Muscle of arm (tissue), 1 donor: ENCODE measurements at regions not wholly inside any gene's neighbourhood (a gene's known extent, or its start where the extent isn't known, plus 50 kb on each side); places are given as distances from the start of the nearest gene placed in this dataset.
"Not testable (repeated sequence)": the region's sequence is repeated elsewhere in the genome, so short reads cannot be mapped to it uniquely, and the experiment has no call there.

Experiments
- DNase-seq: peaks from one replicate; pipeline ENCODE4 v3.0.0-alpha.2; 2013

DNA sequence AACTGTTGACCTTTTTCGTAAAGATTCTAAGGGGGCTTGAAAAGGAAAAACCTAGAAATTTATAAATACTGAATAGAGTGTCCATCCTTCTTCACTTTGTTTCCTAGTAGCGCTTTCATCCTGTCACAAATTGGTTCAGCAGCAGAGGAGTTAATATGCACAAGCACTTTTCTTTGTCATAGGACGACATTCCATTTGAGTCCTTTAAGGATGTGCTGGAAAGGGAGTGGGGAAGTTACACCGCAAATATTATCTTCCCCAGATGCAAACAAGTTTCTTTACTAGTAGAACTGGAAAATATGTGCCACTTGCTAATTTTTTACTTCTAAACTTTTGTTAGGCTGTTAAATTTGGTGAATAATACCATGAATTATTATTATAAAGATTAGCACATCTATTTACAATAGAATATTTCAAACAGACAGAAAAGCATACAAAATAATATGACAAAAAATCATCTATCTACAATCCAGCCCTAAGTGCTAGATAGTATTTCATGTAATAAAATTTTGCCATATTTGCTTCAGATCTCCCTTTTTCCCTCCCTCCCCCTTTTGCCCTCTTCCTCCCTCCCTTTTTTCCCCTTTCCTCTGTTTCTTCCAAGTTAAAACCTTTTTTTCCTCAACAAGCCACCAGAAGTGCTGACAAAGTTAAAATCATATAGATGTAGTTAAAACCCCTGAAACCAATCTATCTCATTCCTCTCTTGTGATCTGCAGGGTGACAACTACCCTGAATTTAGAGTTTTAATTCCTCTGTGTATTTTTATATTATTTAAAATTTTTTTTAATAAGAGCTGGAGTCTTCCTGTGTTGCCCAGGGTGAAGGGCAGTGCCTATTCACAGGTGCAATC lies 50.5 kb upstream of the MAP4K3 start:
- DNase-seq, result no peak

DNA sequence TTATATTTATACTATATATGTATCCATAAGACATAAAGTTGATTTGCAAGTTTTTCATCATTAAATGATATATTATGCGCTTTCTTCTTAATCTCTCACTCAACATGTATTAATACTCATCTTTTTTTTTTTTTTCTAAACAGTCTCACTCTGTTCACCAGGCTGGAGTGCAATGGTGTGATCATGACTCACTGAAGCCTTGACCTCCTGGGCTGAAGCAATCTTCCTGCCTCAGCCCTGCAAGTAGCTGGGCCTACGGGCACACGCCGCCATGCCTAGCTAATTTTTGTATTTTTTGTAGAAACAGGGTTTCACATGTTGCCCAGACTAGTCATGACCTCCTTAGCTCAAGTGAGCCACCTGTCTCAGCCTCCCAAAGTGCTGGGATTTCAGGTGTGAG lies 51.4 kb upstream of the MAP4K3 start:
- DNase-seq, result no peak

DNA sequence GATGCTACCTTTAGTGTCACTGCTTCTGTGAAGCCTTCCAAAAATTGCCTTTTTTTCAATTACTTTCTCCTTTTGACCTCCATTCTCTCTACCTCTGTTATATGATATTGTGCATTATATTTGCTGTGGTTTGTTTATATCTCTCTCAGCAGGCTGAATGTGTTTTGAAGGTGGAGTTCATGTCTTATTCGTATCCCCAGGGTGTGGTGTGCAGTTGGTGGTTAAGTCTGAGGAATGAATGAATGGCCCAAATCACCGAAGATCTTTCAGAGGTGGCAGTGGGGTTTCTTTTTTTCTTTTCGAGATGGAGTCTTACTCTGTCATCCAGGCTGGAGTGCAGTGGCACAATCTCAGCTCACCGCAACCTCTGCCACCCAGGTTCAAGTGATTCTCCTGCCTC lies 53.5 kb upstream of the MAP4K3 start:
- DNase-seq, result no peak

DNA sequence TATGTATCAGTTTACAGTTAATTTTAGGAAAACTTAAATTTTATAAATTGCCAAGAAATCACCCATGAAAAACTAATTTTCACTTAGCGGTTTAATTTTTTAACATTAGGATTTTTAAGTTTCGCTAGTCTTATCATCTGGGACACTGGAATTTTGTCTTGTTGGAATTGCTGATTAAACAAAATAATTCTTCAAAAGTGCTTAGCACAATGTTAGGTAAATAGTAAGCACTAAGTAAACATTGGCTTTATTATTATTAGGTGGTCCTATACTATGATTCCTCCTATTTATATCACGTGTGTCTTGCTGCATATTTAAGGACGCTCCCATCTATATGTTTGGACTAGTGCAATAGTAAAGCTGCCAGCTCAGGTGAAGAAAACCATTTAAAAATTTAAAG lies 54.6 kb upstream of the MAP4K3 start:
- no peak for DNase-seq

DNA sequence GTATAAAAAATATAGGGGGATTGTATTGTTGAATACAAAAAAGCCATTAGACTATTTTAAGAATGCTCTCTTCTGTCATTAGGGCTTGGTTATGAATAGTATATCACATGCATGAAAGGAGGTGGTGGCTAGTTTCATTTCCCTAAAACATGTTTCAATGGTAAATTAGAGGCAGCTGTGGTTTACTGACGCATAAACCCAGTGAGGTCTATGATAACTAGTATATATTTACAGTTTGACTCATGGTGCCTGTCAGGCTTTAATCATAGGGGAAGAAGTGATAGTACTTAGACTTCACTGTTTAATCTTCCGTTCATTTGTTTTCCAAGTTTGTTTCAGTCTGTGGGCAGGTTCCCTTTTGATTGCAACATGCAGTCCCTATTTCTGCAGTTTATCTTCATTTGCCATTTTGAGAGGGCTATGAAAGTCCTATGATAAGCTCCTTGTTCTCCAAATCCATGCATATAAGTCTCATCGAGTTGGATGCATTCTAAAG lies 55.1 kb upstream of the MAP4K3 start:
- no peak for DNase-seq

DNA sequence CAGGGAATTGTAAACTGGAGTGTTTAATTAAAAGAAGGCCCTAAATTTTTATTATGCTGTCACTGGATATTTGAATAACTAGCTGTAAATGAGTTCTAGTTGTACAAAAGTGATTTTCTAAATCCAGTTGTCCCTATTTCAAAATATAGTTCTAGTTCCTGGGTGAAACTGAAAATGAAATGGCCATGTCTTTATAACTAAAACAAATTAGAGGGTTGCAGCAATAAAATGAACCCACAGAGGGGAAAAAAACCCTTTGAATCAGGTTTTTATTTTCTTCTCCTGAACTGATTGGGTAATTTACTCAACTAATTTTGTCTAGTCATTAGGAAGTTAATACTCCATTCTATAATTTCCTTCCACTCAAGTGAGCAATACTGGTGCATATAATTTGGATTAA lies 55.6 kb upstream of the MAP4K3 start:
- no peak for DNase-seq

DNA sequence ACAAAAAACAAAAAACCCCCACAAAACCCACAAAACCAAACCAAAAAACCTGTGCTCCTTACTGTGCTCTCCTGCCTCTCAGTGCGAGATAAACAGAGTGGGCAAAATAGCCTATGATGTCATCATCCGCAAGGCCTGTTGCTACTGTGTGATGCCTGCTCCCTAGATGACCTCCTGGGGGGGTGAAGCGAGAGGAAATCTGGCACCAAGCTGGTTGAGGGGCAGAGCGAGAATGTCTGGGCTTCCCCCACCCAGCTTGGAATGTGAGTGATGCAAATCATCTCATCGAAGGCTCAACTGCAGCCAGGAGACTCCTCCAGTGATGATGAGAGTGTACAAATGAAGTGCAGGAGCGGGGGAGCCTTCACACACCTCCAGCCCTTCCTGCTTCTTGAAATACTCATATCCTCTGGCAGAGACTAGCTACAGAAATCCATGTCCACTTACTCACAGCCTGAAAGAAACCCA lies 57.7 kb upstream of the MAP4K3 start:
- DNase-seq, result no peak

DNA sequence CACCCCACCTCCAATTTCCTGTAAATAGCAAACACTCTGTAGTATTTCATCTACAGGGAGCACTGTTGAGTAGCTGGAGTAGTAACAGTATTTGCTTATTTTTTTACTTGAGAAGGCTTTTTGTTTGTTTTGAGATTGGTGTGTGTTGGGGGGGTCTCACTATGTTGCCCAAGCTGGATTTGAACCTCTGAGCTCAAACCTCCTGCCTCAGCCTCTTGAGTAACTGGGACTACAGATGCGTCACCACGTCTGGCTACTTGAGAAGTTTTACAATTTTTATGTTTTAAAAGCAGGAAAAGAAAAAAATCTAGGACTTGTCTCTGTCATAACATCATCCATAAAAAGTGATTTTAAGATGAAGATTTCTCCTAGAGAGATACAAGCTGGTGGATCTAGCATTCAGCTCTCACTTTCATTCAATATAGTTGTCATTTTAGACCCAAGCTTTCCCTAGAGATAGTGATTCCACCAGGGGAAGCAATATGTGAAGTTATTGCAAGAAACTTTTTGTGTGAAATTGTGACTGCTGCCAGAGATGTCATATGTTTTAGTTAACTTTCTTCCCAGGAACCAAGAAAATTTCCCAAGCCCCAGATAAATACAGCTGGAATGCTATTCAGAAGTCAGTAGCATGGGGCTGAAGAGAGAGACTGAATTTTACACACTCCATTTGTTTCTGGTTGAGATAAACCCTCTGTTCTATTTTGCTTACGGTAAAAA lies 60.2 kb upstream of the MAP4K3 start:
- no peak for DNase-seq

DNA sequence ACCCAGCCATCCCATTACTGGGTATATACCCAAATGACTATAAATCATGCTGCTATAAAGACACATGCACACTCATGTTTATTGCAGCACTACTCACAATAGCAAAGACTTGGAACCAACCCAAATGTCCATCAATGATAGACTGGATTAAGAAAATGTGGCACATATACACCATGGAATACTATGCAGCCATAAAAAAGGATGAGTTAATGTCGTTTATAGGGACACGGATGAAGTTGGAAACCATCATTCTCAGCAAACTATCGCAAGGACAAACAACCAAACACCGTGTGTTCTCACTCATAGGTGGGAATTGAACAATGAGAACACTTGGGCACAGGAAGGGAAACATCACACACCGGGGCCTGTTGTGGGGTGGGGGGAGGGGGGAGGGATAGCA lies 61.1 kb upstream of the MAP4K3 start:
- DNase-seq, result not testable (repeated sequence)

DNA sequence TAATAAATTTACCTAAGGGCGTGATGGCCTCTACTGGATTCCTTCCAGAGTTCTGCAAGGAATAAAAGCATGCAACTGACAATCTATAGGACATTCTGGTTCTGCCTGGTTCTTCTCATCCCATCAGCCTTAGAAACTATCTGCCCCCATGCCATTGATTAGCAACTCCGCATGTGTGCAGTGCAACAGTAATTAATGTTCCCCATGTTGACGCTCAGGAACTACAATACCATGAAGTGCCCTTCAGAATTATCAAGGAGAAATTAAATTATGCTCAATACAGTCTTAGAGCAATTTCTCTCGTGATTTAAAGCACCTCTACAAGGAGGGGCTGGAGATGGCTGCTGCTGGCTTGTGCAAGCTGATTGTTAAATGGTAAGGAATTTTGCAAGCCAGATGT lies 61.7 kb upstream of the MAP4K3 start:
- no peak for DNase-seq

DNA sequence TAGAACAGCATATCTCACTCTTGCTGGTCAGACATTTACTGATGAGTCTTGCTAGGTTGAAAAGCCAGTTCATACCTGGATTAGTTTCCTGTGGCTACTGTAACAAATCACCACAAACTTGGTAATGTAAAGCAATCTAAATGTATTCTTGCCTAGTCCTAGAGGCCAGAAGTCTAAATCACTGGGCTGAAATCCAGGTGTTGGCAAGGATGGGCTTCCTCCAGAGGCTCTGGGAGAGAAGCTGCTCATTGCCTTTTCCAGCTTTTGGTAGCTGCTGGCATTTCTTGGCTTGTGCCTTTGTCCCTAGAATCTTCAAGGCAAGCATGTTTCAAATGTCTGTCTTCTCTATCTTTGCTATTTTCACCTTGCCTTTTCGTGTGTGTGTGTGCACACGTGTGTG lies 62.3 kb upstream of the MAP4K3 start:
- DNase-seq, result no peak

DNA sequence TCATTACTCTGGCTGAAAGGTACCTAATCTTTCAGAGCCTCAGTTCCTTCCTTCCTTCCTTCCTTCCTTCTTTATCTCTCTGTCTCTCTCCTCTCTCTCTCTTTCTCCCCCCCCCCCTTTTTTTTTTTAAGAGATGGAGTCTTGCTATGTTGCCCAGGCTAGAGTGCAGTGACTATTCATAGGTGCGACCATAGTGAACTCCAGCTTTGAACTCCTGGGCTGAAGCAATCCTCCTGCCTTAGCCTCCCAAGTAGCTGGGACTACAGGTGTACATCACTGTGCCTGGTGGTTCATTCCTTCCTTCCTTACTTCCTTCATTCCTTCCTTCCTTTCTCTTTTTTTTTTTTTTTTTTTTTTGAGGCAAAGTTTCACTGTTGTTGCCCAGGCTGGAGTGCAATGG lies 64.3 kb upstream of the MAP4K3 start:
- DNase-seq, result no peak

DNA sequence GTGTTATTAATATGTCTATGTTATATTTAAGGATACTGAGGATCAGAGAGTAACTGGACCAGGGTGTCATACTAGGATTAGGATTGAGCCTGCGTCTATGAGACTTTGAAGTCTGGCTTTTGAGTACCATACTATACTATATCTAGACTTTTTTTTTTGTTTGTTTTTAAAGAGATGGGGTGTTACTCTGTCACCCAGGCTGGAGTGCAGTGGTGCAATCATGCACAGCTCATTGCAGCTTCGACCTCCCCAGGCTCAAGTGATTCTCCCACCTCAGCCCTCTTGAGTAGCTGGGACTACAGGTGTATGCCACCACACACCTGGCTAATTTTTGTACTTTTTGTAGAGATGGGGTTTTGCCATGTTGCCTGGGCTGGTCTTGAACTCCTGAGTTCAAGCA lies 66.2 kb upstream of the MAP4K3 start:
- DNase-seq, result no peak

DNA sequence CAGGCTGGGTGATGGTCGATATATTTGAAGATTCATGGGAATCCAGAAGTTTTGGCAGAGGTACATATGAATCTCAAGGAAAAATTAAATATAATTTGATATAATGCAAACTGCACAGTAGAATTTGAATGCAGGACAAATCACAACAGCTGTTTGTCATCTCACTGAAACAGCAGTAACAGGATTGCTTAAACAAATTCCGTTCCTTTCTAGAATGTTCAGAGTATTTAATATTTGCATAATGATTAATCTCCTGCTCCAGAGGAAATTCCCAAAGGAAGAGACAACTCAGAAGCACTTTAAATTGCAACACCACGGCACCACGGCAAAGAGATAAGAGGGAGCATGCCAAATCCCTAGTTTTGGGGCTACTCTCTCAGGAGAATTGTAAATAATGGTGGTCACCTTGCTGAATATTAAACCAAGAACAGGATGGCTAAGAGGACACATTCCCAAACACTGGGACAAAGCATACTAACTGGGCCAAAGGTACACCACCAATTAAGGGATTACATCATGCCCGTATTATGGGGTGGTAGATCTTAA lies 67.8 kb upstream of the MAP4K3 start:
- DNase-seq, result no peak

DNA sequence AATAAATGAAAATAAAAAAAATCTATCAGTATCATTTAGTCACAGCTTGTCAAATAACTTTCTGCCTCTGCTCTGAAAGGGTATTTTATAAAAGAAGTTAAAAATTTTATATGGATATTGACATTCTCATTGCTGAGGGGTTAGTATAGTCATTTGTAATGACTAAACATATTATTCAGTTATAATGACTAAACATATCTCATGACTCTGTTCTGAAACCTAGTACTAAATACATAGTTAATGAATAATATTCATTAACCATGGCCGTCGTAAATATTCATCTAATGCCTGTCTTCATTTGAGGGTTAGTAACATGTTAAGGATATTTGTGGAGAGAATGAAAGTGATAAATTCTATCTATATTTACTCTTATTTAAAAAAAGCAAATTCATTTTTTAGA lies 69.1 kb upstream of the MAP4K3 start:
- DNase-seq, result no peak

DNA sequence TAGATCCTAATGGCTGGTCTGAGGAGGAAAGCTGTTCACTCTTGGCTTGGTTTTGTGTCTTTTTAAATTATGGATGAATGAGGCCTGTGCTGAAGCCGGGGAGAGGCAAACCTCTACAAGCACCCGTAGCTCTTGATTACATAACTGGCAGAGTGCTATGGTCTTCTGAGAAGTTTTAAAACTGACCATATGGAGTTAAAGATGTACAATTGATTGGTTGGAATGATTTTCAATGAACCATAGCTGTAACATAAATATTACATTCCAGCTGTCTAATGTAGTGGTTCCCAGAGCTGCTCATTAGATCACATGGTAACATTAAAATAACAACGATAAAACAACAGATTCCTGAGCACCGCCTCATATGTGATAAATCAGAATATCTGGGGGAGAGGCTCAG lies 71.1 kb upstream of the MAP4K3 start:
- DNase-seq, result no peak

DNA sequence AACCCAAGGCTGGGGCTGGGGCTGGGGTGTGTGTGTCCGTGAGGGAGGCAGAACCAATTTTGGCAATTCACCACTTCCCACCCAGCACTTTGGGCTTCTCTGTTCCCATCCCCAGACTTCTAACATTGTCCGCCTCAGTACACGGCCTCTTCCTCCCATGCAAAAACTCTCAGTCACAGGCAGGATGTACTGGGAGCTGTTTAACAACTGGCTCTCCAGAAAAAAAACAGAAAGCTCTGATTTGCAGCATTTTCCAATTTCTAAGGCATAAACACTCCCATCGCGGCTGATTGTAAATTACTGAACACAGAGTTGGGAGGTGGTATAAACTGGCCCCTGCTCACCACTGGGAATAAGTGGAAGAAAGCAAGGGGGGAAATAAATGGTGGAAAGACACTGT lies 73.1 kb upstream of the MAP4K3 start:
- DNase-seq, result no peak

DNA sequence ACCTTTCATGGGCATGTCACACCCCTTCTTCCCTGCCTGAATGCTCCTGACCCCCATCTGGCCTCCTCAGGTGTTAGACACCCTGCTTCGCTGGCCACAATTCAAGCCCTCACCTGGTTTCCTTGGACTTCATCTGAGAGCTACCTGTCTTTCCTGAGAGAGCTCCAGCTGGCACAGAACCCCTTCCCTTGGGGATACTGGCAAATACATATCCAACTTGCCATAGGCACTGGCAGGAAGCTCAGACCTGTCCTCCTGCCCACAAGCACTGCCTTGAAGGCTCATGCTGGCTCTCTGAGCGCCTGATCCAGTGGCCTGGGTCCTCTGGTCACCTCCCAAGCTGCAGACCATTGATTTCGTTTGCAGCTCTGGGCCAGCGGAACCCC lies 74.1 kb upstream of the MAP4K3 start:
- no peak for DNase-seq

DNA sequence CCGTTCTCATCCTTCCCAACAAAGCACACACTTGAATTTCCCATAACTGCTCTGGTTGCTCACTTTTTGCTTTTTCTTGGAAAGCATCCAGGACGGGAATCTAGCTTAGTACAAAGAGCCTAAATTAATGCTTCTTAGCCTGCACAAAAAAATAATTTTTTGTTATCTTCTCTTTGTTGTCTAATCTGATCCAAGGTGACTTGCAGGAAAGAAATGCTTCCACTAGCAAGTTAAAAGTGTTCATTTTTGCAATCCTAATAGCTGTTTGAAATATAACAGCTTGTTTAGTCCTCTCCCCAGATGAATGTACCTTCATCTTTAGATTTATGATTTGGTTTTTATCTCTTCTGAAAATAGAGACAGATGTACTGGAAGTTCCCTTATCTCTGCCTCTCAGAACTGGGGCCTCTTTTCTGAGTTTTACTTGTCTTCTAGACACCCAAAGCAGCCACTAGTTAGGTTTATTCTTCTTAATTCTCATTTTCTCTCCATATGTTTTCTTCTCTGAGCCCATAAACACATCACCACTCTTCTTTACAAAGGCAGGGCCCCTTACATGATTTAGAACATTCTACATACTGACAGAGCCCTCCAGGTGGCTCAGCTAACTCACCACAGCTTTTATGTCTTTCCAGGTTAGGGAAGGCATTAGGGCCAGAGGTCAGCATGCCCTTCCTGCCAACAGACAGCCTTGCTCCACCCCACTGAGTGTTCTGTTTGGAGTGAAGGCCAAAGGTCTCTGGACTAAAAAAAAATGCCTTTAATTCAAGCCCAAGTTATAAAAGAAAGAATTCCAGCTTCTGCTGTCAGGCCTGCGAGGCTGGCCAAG lies 74.7 kb upstream of the MAP4K3 start:
- no peak for DNase-seq

DNA sequence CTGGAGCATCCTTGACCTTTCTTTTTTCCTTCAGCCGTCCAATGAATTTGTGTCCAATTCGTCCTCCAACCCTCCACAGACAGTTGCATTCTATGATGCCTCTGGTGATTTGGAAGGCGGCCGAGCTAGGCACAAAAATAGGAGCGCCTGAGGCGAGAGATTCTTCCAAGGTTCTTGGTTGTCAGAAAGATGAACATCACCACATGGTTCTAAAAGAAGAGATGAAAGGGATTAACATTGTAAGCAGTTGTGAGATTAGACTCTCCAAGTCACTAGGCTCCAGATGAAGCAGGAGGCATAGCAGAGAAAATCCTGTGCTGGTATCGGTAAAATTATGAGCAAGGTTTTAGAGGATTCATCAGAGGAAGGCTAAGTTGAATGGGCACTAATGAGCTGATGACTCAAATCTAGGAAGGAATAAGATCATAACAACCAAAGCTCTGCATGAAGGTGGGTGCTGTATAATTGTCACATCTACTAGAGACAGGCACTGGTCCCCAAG lies 75.4 kb upstream of the MAP4K3 start:
- no peak for DNase-seq

DNA sequence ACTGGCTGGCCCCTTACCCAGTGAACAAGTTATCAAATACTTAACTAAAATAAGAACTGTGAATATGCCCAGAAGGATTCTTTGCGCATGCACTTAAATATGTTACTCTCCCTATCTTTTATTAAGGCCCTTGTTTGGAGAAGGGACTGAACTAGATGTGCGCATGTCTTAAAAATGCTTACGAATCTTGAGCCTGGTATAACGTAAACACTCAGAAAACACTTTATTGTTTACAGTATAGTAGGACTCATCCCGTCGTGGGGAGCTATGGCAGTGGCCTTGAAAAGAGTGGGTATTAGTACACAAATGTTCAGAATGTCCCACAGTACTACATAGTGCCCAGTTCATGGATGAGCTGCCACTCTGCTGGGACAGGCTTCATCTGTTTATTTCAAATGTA lies 75.9 kb upstream of the MAP4K3 start:
- DNase-seq, result no peak

DNA sequence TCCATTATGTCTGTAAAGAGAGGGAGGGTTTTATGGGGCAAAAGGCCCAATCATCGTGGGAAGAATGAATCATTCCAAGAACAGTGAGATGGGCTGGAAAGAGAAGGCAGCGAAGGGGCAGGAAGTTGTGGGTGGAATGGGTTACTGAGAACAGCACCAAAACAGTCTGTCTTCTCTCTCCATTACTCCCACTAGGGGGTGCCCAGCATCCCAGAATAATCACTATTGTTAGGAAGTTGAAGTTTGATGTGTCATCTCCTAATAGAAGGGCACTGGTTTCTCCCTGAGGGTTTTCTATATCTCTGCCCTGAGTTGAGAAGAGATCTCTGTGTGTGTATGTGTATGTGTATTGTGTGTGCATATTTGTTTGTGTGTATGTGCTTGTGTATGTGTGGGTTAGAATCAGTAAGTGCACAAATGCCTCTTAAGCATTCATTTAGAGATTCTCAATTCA lies 76.6 kb upstream of the MAP4K3 start:
- DNase-seq, result no peak
